ENCODE measurements at regions not wholly inside any gene's neighbourhood (a gene's known extent, or its start where the extent isn't known, plus 50 kb on each side); places are given as distances from the start of the nearest gene placed in this dataset.
"Not testable (repeated sequence)": the region's sequence is repeated elsewhere in the genome, so short reads cannot be mapped to it uniquely, and the experiment has no call there.

DNA sequence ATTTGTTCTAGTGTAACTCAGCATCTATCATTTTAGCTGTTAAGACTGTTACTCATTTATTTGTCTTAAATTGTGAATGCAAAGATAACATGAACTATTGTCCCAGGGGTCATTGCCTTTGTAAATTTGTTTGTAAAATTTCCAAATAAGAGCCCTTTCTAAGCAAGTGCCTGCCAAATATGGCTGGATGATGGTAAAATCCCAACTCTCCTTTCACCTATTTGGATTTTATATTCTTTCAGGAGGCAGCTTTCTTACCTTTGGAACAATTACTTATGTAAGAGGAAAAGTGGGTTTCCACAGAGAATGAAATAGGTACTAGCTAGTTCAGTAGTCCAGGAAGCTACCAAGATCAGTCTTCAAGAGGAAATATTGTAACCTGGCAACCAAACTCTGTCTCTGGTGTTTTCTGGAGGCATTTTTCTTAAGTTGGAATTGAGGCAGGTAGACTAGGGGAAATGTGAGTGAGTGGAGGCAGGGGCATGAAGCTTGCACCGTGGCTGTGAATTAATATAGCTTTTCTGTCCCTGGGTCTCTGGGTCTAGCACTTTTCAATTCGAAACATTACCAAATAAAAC lies 88.5 kb upstream of the XIST start:
- Mint-ChIP-seq H3K27me3 (ENCODE audit: low read depth in 3 of 3) (peaks cover 3 to 8% (median 5%) of the 10 kb centered on the region in 3 donors), H3K9me3 (no peaks in the 10 kb centered on the region), H3K4me3 (no peak overlapping the region), H3K4me1 (peaks cover 21 to 29% of the 10 kb centered on the region in 2 donors), H3K36me3 (peaks cover 0 to 3% (median 0%) of the 10 kb centered on the region in 3 donors), H3K27ac (no peak overlapping the region)
- DNase-seq, result no peak

DNA sequence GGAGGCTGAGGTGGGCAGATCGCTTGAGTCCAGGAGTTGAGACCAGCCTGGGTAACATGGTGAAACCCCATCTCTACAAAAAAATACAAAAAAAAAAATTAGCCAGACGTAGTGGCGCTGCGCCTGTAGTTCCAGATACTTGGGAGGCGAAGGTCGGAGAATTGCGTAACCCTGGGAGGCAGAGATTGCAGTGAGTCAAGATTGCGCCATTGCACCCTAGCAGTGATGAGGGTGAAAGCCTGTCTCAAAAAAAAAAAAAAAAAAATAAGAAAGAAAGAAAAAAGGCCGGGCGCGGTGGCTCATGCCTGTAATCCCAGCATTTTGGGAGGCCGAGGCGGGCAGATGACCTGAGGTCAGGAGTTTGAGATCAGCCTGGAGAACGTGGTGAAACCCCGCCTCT lies 85.3 kb upstream of the XIST start:
- H3K27ac Mint-ChIP-seq; H3K36me3 Mint-ChIP-seq; H3K9me3 Mint-ChIP-seq; H3K4me3 Mint-ChIP-seq; H3K27me3 Mint-ChIP-seq (ENCODE audit: low read depth in 3 of 3); DNase-seq; H3K4me1 Mint-ChIP-seq: not testable (repeated sequence)

DNA sequence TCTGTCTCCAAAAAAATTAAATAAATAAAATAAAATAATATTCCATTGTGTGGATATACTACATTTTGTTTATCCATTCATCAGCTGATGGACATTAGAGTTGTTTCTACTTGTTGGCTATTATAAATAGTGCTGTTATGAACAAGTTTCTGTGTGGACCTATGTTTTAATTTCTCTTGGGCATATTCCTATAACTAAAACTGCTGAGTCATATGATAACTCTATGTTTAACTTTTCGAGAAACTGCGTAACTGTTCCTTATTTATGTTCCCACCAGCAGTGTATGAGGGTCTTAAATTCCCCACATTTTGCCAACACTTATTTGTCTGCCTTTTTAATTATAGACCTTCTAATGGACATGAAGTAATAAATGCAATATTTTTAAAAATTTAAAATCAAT lies 80.0 kb upstream of the XIST start:
- peaks cover 0 to 5% (median 3%) of the 10 kb centered on the region in 3 donors for H3K27me3 Mint-ChIP-seq (ENCODE audit: low read depth in 3 of 3)
- H3K4me3 Mint-ChIP-seq, result no peak overlapping the region
- no peak for DNase-seq
- no peak overlapping the region for H3K27ac Mint-ChIP-seq
- H3K4me1 Mint-ChIP-seq, result no peaks in the 10 kb centered on the region
- H3K9me3 Mint-ChIP-seq, result no peaks in the 10 kb centered on the region
- no peaks in the 10 kb centered on the region for H3K36me3 Mint-ChIP-seq

DNA sequence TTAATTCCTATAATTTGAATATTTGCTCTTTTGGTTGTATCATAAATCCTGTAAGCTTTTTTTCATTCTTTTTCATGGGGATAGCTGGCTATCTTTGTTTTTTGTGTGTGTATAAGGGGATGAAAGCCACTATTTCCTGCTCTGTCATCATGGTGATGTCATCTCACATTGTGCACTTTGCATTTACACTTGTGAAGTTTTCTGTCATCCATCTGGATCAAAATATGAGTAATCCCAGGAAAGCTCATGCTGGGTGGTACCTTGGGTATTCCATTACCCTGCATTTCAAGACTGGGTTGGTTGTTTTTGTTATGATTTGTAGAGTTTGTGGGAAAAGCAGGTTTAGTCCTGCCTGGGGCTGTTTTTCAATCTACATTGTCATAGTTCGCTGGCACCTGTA lies 77.8 kb upstream of the XIST start:
- H3K36me3 Mint-ChIP-seq, result no peaks in the 10 kb centered on the region
- H3K4me3 Mint-ChIP-seq, result no peak overlapping the region

DNA sequence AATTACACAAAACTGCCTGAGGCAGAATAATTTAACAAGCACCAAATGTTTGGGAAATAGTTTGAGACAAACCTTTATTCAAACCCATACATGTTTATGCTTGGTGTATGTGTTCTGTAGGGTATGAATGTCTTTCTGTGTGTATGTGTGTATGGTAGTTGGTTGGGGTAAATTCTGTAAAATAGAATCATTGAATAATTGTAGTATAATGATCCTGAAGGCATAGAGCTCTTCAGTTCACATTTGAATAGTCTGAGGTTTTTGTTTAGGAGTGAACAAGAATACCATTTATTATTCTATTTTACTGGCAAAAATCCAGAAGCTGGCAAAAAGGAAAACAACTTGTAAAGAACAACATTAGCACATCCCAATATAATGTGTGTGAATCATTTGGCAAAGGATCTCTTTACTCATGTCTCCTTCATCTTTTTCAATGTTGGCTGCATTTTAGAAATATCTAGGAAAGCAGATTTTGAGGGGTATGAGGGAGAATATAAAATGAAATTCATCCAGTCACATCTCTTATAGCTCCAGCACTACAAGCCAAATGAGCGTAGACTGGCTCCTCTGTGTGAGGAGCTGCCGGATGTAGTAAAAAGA lies 70.4 kb upstream of the XIST start:
- DNase-seq, result no peak
- Mint-ChIP-seq H3K9me3 (no peaks in the 10 kb centered on the region), H3K4me1 (no peaks in the 10 kb centered on the region), H3K4me3 (no peak overlapping the region), H3K27ac (no peak overlapping the region), H3K27me3 (ENCODE audit: low read depth in 3 of 3) (peaks cover 0 to 6% (median 4%) of the 10 kb centered on the region in 3 donors), H3K36me3 (no peaks in the 10 kb centered on the region)

More for the DNA sequence above, 77.8 kb upstream of the XIST start:
- H3K9me3 Mint-ChIP-seq, result no peaks in the 10 kb centered on the region
- no peak for DNase-seq
- H3K4me1 Mint-ChIP-seq, result no peaks in the 10 kb centered on the region
- H3K27me3 Mint-ChIP-seq (ENCODE audit: low read depth in 3 of 3), result peaks cover 0 to 5% (median 2%) of the 10 kb centered on the region in 3 donors
- no peak overlapping the region for H3K27ac Mint-ChIP-seq

DNA sequence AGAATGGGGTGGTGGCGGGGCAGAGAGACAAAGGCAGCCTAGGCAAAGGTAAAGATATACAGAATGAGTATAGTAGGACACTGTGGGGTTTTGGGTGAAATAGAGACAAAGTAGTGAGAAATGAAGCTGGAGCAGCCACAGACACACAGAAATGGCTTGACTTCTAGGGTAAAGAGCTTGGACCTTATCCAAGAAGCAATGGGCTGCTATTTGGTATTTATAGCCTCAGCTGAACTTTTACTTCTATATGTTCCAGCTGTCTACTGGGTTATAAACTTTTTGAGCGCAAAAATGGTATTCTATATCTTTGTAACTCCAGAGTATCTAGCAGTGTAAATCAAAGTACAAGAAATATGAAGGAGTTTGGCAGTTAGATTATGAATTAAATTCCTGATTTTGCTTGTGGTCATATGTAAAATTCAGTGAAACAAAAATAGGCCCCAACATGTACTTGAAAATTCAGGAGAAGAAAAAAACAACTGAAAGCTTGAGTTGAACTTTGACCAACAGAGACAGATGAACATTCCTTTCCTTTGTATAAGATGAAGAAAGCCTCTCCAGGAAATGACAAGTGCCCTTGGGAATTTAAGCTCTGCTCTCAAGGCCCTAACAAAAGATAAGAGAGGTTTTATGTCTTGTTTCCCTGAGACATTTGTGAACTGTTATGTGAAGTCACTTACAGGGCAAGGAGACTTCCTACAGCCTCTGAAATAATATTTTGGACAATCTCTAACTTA lies 64.6 kb upstream of the XIST start:
- DNase-seq, result no peak
- Mint-ChIP-seq H3K4me1 (no peaks in the 10 kb centered on the region), H3K36me3 (no peaks in the 10 kb centered on the region), H3K27me3 (ENCODE audit: low read depth in 3 of 3) (peaks cover 1 to 5% (median 4%) of the 10 kb centered on the region in 3 donors), H3K27ac (no peak overlapping the region), H3K4me3 (no peak overlapping the region), H3K9me3 (no peaks in the 10 kb centered on the region)

DNA sequence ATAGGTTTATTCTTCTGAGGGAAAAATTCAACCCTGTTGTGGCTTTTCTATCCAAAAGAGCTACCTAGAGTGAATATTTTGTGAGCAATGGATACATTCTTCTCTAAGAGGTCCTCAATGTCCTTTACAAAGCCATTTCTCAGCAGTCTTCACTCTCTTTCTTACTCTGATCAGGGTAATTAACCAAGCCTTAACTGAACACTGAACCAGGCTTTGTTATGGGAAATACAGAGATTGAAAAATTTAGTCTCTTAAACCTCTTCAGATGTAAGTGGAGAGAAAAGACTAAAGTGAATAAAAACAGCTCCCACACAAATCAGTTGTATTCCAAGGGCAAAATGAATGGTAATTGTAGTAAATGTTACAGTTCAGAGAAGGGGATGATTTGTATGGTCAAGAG lies 64.0 kb upstream of the XIST start:
- Mint-ChIP-seq H3K4me3 (no peak overlapping the region), H3K27ac (no peak overlapping the region), H3K9me3 (no peaks in the 10 kb centered on the region), H3K36me3 (no peaks in the 10 kb centered on the region), H3K27me3 (ENCODE audit: low read depth in 3 of 3) (peaks cover 1 to 5% (median 4%) of the 10 kb centered on the region in 3 donors), H3K4me1 (no peaks in the 10 kb centered on the region)
- DNase-seq, result no peak

DNA sequence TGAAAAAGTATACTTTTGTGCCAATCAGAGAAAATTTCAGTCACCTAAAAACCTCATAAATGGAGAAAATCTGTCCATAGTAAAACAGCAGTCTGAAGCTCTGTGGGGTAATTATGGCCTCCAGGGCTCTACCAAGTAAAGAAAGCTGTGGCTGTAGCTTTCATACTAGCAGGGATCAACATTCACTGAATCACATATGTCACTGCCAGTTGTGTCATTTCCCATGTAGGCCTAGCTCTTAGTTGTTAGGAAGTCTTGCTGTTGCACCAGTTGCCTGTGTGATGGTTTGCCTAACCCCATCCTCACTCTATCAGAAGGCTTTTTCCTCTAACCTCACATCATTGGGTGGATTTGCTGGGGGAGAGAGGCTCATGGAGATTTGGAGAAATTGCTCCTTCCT lies 62.3 kb upstream of the XIST start:
- H3K36me3 Mint-ChIP-seq; H3K4me3 Mint-ChIP-seq; H3K4me1 Mint-ChIP-seq; DNase-seq; H3K9me3 Mint-ChIP-seq; H3K27me3 Mint-ChIP-seq (ENCODE audit: low read depth in 3 of 3): not testable (repeated sequence)
- peak overlapping the region in 1 of 6 donors; percentile 55 for H3K27ac Mint-ChIP-seq

DNA sequence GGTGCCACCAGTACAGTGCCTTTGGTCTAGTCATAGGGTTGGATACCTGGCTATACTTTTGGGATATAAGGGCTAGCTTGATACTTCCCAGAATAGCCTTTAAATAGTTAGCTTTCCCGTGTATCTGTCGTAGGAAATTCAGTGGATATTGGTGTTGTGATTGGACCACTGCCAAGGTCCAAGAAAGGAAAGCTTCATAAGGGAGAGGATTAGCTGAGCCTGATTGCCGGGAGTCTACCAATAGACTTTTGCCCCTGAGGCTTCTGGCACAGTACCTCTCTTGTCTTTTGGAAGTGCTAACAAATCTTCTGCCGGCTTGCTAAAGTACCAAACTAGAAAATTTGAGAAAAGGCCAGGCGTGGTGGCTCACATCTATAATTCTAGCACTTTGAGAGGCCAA lies 61.1 kb upstream of the XIST start:
- DNase-seq, result no peak
- no peak overlapping the region for H3K4me3 Mint-ChIP-seq
- no peak overlapping the region for H3K27ac Mint-ChIP-seq
- H3K9me3 Mint-ChIP-seq, result no peaks in the 10 kb centered on the region
- peaks cover 2 to 6% (median 5%) of the 10 kb centered on the region in 3 donors for H3K27me3 Mint-ChIP-seq (ENCODE audit: low read depth in 3 of 3)
- H3K4me1 Mint-ChIP-seq, result no peaks in the 10 kb centered on the region
- H3K36me3 Mint-ChIP-seq, result no peaks in the 10 kb centered on the region

DNA sequence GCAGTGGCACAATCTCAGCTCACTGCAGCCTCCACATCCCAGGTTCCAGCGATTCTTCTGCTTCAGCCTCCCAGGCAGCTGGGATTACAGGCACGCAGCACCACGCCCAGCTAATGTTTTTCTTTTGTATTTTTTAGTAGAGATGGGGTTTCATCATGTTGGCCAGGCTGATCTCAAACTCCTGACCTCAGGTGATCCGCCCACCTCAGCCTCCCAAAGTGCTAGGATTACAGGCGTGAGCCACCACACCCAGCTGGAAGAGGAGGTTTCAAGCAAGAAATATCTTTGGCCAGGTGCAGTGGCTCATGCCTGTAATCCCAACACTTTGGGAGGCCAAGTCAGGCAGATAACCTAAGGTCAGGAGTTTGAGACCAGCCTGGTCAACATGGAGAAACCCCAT lies 59.4 kb upstream of the XIST start:
- not testable (repeated sequence) for H3K36me3 Mint-ChIP-seq; H3K4me1 Mint-ChIP-seq; H3K9me3 Mint-ChIP-seq; H3K27me3 Mint-ChIP-seq (ENCODE audit: low read depth in 3 of 3); H3K27ac Mint-ChIP-seq; DNase-seq; H3K4me3 Mint-ChIP-seq

DNA sequence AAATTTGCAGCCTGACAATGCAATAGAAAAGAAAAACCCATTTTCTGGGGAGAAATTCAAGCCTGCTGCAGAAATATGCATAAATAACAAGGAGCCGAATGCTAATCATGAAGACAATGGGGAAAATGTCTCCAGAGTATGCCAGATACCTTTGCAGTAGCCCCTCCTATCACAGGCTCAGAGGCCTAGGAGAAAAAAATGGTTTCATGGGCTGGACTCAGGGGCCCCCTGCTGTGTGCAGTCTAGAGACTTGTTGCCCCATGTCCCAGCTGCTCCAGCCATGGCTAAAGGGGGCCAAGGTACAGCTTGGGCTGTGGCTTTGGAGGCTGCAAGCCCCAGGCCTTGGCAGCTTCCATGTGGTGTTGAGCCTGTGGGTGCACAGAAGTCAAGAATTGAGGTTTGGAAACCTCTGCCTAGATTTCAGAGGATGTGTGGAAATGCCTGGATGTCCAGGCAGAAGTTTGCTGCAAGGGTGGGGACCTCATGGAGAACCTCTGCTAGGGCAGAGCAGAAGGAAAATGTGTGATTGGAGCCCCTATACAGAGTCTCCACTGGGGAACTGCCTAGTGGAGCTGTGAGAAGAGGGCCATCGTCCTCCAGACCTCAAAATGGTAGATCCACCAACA lies 53.3 kb upstream of the XIST start:
- not testable (repeated sequence) for H3K4me3 Mint-ChIP-seq; H3K27me3 Mint-ChIP-seq (ENCODE audit: low read depth in 3 of 3); H3K9me3 Mint-ChIP-seq; H3K27ac Mint-ChIP-seq; H3K4me1 Mint-ChIP-seq; H3K36me3 Mint-ChIP-seq; DNase-seq

DNA sequence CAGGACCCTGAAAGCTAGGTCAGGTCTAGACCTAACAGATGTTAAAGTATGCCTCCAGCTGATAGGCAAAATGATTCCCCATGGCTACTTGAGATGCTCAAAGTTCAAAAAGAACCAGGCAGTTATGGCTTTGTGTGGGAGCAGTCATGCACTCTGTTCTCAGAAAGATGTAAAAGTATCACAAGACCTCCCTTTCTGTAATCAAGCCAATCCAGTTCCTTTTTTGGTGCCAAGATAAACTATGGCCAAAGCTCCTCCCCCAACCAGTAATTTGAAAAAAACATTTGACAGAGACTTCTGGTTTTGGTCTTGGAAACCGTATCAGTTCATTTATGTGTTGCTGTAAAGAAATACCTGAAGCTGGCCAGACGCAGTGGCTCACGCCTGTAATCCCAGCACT lies 51.4 kb upstream of the XIST start:
- H3K4me1 Mint-ChIP-seq, result no peaks in the 10 kb centered on the region

More for the DNA sequence above, 51.4 kb upstream of the XIST start:
- Mint-ChIP-seq H3K9me3 (peaks cover 0 to 3% (median 0%) of the 10 kb centered on the region in 6 donors), H3K27me3 (ENCODE audit: low read depth in 3 of 3) (peaks cover 0 to 5% (median 2%) of the 10 kb centered on the region in 3 donors), H3K36me3 (no peaks in the 10 kb centered on the region), H3K4me3 (no peak overlapping the region), H3K27ac (no peak overlapping the region)
- DNase-seq, result no peak
